Endodermal cell (in vitro differentiated cells): ENCODE measurements at regions not wholly inside any gene's neighbourhood (a gene's known extent, or its start where the extent isn't known, plus 50 kb on each side); places are given as distances from the start of the nearest gene placed in this dataset.

Experiments used
- DNase-seq: peaks from one replicate; pipeline ENCODE4 v3.0.0-alpha.2; 2017
- H3K27ac ChIP-seq: 2 replicates; pipeline ENCODE4 v1.5.1; 2013; ENCODE audit warnings: mild to moderate bottlenecking, low read depth, low read length, moderate library complexity
- H3K27me3 ChIP-seq: 2 replicates; pipeline ENCODE4 v1.6.1; 2013; ENCODE audit warnings: mild to moderate bottlenecking, low read length, moderate library complexity; ENCODE audit not compliant: insufficient read depth, control insufficient read depth, poor library complexity, severe bottlenecking
- H3K36me3 ChIP-seq: 2 replicates; pipeline ENCODE4 v1.7.0; 2013; ENCODE audit warnings: mild to moderate bottlenecking, low read length, moderate library complexity; ENCODE audit not compliant: control insufficient read depth, insufficient read depth
- H3K4me1 ChIP-seq: one replicate; pipeline ENCODE4 v1.7.0; 2013; ENCODE audit warnings: low read length; ENCODE audit not compliant: control insufficient read depth, insufficient read depth
- H3K4me3 ChIP-seq: 2 replicates; pipeline ENCODE4 v1.5.1; 2013; ENCODE audit warnings: mild to moderate bottlenecking, low read length, moderate library complexity
- H3K9ac ChIP-seq: 2 replicates; pipeline ENCODE4 v1.6.1; 2013; ENCODE audit warnings: mild to moderate bottlenecking, low read length, moderate library complexity; ENCODE audit not compliant: poor library complexity, severe bottlenecking; ENCODE audit errors: extremely low read depth
- H3K9me3 ChIP-seq: 2 replicates; pipeline ENCODE4 v1.6.1; 2013; ENCODE audit warnings: mild to moderate bottlenecking, low read length, moderate library complexity; ENCODE audit not compliant: control insufficient read depth
- H3K27ac Mint-ChIP-seq: 2 replicates; pipeline ENCODE4 v1.8.0; 2020; ENCODE audit warnings: mixed read lengths
- H3K27me3 Mint-ChIP-seq: 2 replicates; pipeline ENCODE4 v1.8.0; 2021; ENCODE audit warnings: mild to moderate bottlenecking, mixed read lengths; ENCODE audit not compliant: insufficient read depth
- H3K36me3 Mint-ChIP-seq: 2 replicates; pipeline ENCODE4 v1.8.0; 2020; ENCODE audit warnings: low read depth, mixed read lengths
- H3K4me1 Mint-ChIP-seq: 2 replicates; pipeline ENCODE4 v1.8.0; 2020; ENCODE audit warnings: mixed read lengths
- H3K4me3 Mint-ChIP-seq: 2 replicates; pipeline ENCODE4 v1.8.0; 2020; ENCODE audit warnings: mild to moderate bottlenecking, moderate library complexity, mixed read lengths
- H3K9me3 Mint-ChIP-seq: 2 replicates; pipeline ENCODE4 v1.8.0; 2020; ENCODE audit warnings: mild to moderate bottlenecking, mixed read lengths
- CTCF ChIP-seq: fragments of 200-600 bp; sonication (generic); conservative IDR thresholded peaks from 2 replicates; pipeline ENCODE4 v1.5.0; 2021; ENCODE audit warnings: antibody characterized with exemption, mild to moderate bottlenecking
- WGBS, 2 experiments: methylation state at CpG; one replicate each; pipeline versions ENCODE4 v1.1.5 to v1.1.7; 2013; ENCODE audit warnings: missing lambda C conversion rate in 2 of 2, mixed read lengths in 1 of 2; ENCODE audit not compliant: insufficient coverage in 1 of 2, insufficient read length in 1 of 2; 5-methylcytosine and 5-hydroxymethylcytosine counted together

GRCh38 chr9:2341126-2341525 is 280.5 kb upstream of the VLDLR start:
- Mint-ChIP-seq H3K4me1 (peaks cover 28% of the 10 kb centered on the region), H3K36me3 (no peaks in the 10 kb centered on the region), H3K9me3 (no peaks in the 10 kb centered on the region), H3K27ac (no peak overlapping the region), H3K27me3 (no peaks in the 10 kb centered on the region), H3K4me3 (no peak overlapping the region)
- TF ChIP-seq CTCF = no peak
- Histone ChIP-seq H3K27me3 (no peaks in the 10 kb centered on the region), H3K4me1 (no peaks in the 10 kb centered on the region), H3K9ac (no peak overlapping the region), H3K27ac (no peak overlapping the region), H3K9me3 (no peaks in the 10 kb centered on the region), H3K4me3 (no peak overlapping the region), H3K36me3 (no peaks in the 10 kb centered on the region)
- DNase-seq = no peak
- WGBS, 2 experiments = 91 to 93% methylated on average over 3 of the region's 3 CpGs

GRCh38 chr9:2341956-2342355 is 279.6 kb upstream of the VLDLR start:
- DNase-seq = no peak
- Mint-ChIP-seq H3K9me3 (peaks cover under 1% of the 10 kb centered on the region), H3K36me3 (no peaks in the 10 kb centered on the region), H3K27ac (no peak overlapping the region), H3K4me1 (peaks cover 21% of the 10 kb centered on the region), H3K27me3 (no peaks in the 10 kb centered on the region), H3K4me3 (no peak overlapping the region)
- no peak for TF ChIP-seq CTCF
- no peak overlapping the region for H3K27ac ChIP-seq
- H3K9ac ChIP-seq = no peak overlapping the region
- no peaks in the 10 kb centered on the region for H3K27me3 ChIP-seq
- 100% methylated on average over 1 of the region's 1 CpG; no CpG with 5 or more reads in 1 of the 2 experiments for WGBS, 2 experiments
- H3K9me3 ChIP-seq = no peaks in the 10 kb centered on the region
- no peaks in the 10 kb centered on the region for H3K4me1 ChIP-seq
- H3K36me3 ChIP-seq = no peaks in the 10 kb centered on the region
- H3K4me3 ChIP-seq = no peak overlapping the region

- no peak for TF ChIP-seq CTCF
- Mint-ChIP-seq H3K4me3 (no peak overlapping the region), H3K36me3 (peaks cover 2% of the 10 kb centered on the region), H3K9me3 (peaks cover 15% of the 10 kb centered on the region), H3K27me3 (no peaks in the 10 kb centered on the region), H3K4me1 (peaks cover 4% of the 10 kb centered on the region), H3K27ac (no peak overlapping the region)
- Histone ChIP-seq H3K9me3 (peaks cover 7% of the 10 kb centered on the region), H3K4me1 (no peaks in the 10 kb centered on the region), H3K27ac (no peak overlapping the region), H3K9ac (no peak overlapping the region), H3K4me3 (no peak overlapping the region), H3K36me3 (no peaks in the 10 kb centered on the region), H3K27me3 (no peaks in the 10 kb centered on the region)
- WGBS, 2 experiments = 91 to 100% methylated on average over 3 of the region's 3 CpGs
- DNase-seq = no peak
Measured at GRCh38 chr9:2343756-2344155, 277.8 kb upstream of the VLDLR start.
